Kidney (tissue), 13 donors: ENCODE measurements at regions not wholly inside any gene's neighbourhood (a gene's known extent, or its start where the extent isn't known, plus 50 kb on each side); places are given as distances from the start of the nearest gene placed in this dataset.

Experiments used
- DNase-seq, 5 donors: peaks; one replicate each; pipeline ENCODE4 v3.0.0-alpha.2; 2013 to 2020
- FAIRE-seq: peaks from 2 replicates; lab custom pipeline; 2012; peaks lifted over from hg19 to GRCh38; lab: Jason Lieb, UNC
- H3K27ac ChIP-seq, 2 donors: one replicate each; pipeline ENCODE4 v1.7.0; 2013; ENCODE audit warnings: low read depth in 2 of 2, low read length in 2 of 2, inconsistent platforms in 1 of 2
- H3K27me3 ChIP-seq: one replicate; pipeline ENCODE4 v1.7.1; 2013; ENCODE audit warnings: low read length, inconsistent platforms; ENCODE audit not compliant: control insufficient read depth, insufficient read depth
- H3K36me3 ChIP-seq, 3 donors: one replicate each; pipeline versions ENCODE4 v1.7.0 to v1.7.1; 2013; ENCODE audit warnings: low read length in 3 of 3, control low read depth in 1 of 3, inconsistent platforms in 1 of 3; ENCODE audit not compliant: insufficient read depth in 3 of 3, control insufficient read depth in 2 of 3
- H3K4me1 ChIP-seq, 3 donors: one replicate each; pipeline versions ENCODE4 v1.7.0 to v1.7.1; 2013; ENCODE audit warnings: low read length in 3 of 3, inconsistent platforms in 1 of 3, low read depth in 1 of 3; ENCODE audit not compliant: control insufficient read depth in 2 of 3, insufficient read depth in 2 of 3
- H3K4me3 ChIP-seq, 3 donors: one replicate each; pipeline versions ENCODE4 v1.7.0 to v1.8.1; 2013; ENCODE audit warnings: low read length in 3 of 3, control low read depth in 1 of 3, inconsistent platforms in 1 of 3
- H3K9ac ChIP-seq, 3 donors: one replicate each; pipeline versions ENCODE4 v1.7.0 to v1.7.1; 2013; ENCODE audit warnings: low read length in 3 of 3, control low read depth in 1 of 3, inconsistent platforms in 1 of 3
- H3K9me3 ChIP-seq, 3 donors: one replicate each; pipeline versions ENCODE4 v1.7.0 to v1.7.1; 2013; ENCODE audit warnings: low read length in 3 of 3, control low read depth in 1 of 3, inconsistent platforms in 1 of 3; ENCODE audit not compliant: control insufficient read depth in 2 of 3, insufficient read depth in 1 of 3
- intact Hi-C: fragments of 100-400 bp; cut with DNase I; formaldehyde crosslinking; loops from one replicate; pipeline ENCODE4 v1.11.1; 2022
- TF ChIP-seq, protein P1 (sequence below): IDR thresholded peaks from 3 replicates; pipeline ENCODE4 v1.5.1; 2012; ENCODE audit warnings: mild to moderate bottlenecking, moderate library complexity, borderline replicate concordance; ENCODE audit not compliant: insufficient read depth; ENCODE audit errors: extremely low read depth
- donor health status: control.
- donor health status: control.
- donor health status: control.
- donor health status: control.
- donor health status: control.
- donor health status: DM: yes; HTN: yes; CAD: no.
- donor health status: Normal renal cell carcinoma (clear cell type).

DNA sequence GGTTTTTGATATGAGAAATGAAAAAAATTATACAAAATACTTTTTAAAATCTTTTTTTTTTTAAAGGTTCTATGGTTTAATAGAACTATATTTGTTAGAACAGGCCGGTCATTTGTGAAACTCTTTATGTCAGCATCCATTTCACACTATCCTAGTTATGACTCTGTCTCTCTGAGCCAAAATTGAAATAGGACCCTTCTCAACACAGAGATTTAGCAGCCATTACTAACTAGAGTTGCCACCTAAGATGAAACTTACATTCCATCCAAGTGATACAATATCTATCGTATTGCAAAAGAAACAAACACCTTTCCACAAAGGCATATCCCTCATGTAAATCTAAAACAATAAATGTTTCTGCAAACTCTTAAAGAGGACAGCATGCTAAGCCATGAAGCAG, 249.8 kb downstream of the CDH11 start:
- no peak overlapping the region for H3K27ac ChIP-seq
- no peaks in the 10 kb centered on the region for H3K4me1 ChIP-seq
- FAIRE-seq: no peak
- TF ChIP-seq, protein P1, sequence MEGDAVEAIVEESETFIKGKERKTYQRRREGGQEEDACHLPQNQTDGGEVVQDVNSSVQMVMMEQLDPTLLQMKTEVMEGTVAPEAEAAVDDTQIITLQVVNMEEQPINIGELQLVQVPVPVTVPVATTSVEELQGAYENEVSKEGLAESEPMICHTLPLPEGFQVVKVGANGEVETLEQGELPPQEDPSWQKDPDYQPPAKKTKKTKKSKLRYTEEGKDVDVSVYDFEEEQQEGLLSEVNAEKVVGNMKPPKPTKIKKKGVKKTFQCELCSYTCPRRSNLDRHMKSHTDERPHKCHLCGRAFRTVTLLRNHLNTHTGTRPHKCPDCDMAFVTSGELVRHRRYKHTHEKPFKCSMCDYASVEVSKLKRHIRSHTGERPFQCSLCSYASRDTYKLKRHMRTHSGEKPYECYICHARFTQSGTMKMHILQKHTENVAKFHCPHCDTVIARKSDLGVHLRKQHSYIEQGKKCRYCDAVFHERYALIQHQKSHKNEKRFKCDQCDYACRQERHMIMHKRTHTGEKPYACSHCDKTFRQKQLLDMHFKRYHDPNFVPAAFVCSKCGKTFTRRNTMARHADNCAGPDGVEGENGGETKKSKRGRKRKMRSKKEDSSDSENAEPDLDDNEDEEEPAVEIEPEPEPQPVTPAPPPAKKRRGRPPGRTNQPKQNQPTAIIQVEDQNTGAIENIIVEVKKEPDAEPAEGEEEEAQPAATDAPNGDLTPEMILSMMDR: no peak
- no peaks in the 10 kb centered on the region for H3K36me3 ChIP-seq
- H3K27me3 ChIP-seq: no peaks in the 10 kb centered on the region
- no peak overlapping the region for H3K4me3 ChIP-seq
- intact Hi-C loops: no loop called here
- H3K9me3 ChIP-seq: no peaks in the 10 kb centered on the region
- no peak overlapping the region for H3K9ac ChIP-seq
- no peak for DNase-seq

DNA sequence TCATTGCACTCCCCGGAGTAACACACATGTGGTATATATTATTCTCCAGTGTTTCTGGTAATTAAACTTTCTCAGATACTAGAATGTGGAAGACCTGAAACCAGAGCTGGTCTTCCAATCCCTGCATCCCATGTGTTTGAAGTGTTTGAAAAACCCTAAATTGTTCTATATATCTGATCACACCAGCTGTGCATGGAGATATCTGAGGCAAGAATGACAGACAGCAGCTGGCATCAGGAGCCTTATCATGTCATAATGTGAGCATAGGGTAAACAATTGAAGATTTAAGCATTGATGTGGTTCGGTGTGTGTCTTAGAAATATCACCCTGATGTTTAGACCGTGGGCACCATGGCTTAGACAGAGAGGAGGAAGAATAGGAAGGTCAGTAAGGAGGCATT, 251.0 kb downstream of the CDH11 start:
- Histone ChIP-seq H3K36me3 (no peaks in the 10 kb centered on the region), H3K9me3 (no peaks in the 10 kb centered on the region), H3K9ac (no peak overlapping the region), H3K4me1 (no peaks in the 10 kb centered on the region), H3K27me3 (no peaks in the 10 kb centered on the region), H3K27ac (no peak overlapping the region), H3K4me3 (no peak overlapping the region)
- FAIRE-seq (no peak), DNase-seq (no peak)
- TF ChIP-seq, protein P1: no peak
- intact Hi-C loops: no loop called here

DNA sequence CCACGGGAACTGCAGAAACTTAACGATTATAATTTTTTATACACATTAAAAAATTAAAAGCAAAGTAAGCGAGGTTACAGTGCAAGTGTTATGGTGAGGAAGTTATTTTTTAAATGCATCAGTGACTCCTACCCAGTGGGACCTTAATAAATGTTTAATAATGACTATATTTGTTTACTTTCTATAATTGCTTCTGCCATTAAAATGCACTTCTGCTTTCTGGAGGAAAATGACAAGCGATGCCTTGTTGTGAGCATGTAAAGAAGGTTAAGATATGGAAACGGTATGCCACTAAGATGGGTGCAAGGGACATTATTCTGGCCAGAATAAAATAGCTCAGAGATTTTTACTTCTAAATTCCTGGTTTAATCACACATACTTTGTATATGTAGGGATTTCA, 252.1 kb downstream of the CDH11 start:
- Histone ChIP-seq H3K9me3 (no peaks in the 10 kb centered on the region), H3K36me3 (no peaks in the 10 kb centered on the region), H3K27ac (no peak overlapping the region), H3K27me3 (no peaks in the 10 kb centered on the region), H3K4me3 (no peak overlapping the region), H3K4me1 (no peaks in the 10 kb centered on the region), H3K9ac (no peak overlapping the region)
- no peak for DNase-seq
- intact Hi-C loops: no loop called here
- FAIRE-seq: no peak
- TF ChIP-seq, protein P1: no peak

DNA sequence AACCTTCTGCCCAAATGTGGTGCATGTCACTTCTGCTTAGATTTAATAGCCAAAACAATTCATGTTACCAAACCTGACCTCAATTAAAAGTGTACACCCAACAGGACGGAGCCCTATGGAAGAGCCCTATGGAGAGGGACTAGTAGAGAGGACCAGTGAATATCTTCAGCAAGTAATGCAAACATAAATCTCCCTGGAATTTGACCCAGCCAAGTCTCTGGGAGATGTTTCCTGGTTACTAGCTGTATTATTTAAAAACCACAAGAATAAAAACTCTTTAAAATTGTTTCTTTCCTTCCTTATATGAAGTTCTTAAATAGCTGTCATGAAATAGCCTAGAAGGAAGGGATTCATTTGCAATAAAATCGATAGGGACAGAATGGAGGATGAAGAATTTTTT, 255.8 kb downstream of the CDH11 start:
- H3K27ac ChIP-seq: no peak overlapping the region
- intact Hi-C loops: no loop called here
- peak in 1 of 5 donors; percentile 44 for DNase-seq
- TF ChIP-seq, protein P1: no peak
- no peaks in the 10 kb centered on the region for H3K4me1 ChIP-seq
- no peaks in the 10 kb centered on the region for H3K36me3 ChIP-seq
- no peaks in the 10 kb centered on the region for H3K9me3 ChIP-seq
- H3K27me3 ChIP-seq: no peaks in the 10 kb centered on the region
- H3K9ac ChIP-seq: no peak overlapping the region
- no peak for FAIRE-seq
- no peak overlapping the region for H3K4me3 ChIP-seq
